ENCODE measurements at regions not wholly inside any gene's neighbourhood (a gene's known extent, or its start where the extent isn't known, plus 50 kb on each side); places are given as distances from the start of the nearest gene placed in this dataset.

- FAIRE-seq = no peak
- ChIA-PET POLR2A (interaction anchor here (0.8 to 1.4 kb wide), 2 partner anchors 9 to 11 kb away, joined by 3 to 5 read pairs; no protein-coding TSS in a partner anchor), CTCF (ENCODE audit: low intra/inter-chr PET ratio) (no interaction called here)
- Histone ChIP-seq H4K20me1 (replicated peaks; ENCODE audit: control insufficient read depth, insufficient read depth, low read length) (no peaks in the 10 kb centered on the region), H3K36me3 (ENCODE audit: control insufficient read depth, insufficient read depth, low read length) (no peaks in the 10 kb centered on the region), H3K4me2 (ENCODE audit: insufficient read depth, low read length) (no peak overlapping the region), H3K9me1 (ENCODE audit: control insufficient read depth, insufficient read depth, low read length) (no peaks in the 10 kb centered on the region), H3K27me3 (ENCODE audit: control insufficient read depth in 2 of 2, insufficient read depth in 2 of 2, low read length in 2 of 2) (peaks cover 3 to 6% of the 10 kb centered on the region in 2 experiments; a peak in 3 of 5 replicates), H3K9me3 (replicated peaks; ENCODE audit: control insufficient read depth, insufficient read depth, low read depth, low read length) (no peaks in the 10 kb centered on the region), H3K9ac (ENCODE audit: insufficient read depth in 1 of 2, low read depth in 2 of 2, low read length in 2 of 2) (no peak overlapping the region), H3K4me3 (no peak overlapping the region), H3K27ac (ENCODE audit: extremely low read depth, low read depth, low read length) (no peak overlapping the region), H2AFZ (ENCODE audit: low read depth, low read length) (no peak overlapping the region), H3K79me2 (ENCODE audit: control insufficient read depth, insufficient read depth, low read length) (no peaks in the 10 kb centered on the region), H3K4me1 (replicated peaks in 1 of 2; ENCODE audit: control insufficient read depth in 2 of 2, insufficient read depth in 2 of 2, low read length in 2 of 2) (no peaks in the 10 kb centered on the region)
- BruUV-seq (replicated peaks) = no TSS peak
- DNase-seq (ENCODE audit: extremely low read depth in 1 of 4, low spot score in 3 of 4) = no peak
- intact Hi-C loops (cut with micrococcal nuclease) = no loop called here
- ATAC-seq = no peak
- in situ Hi-C loops (cut with MboI) = no loop called here
- TF ChIP-seq ZBTB2 (IDR thresholded peaks at IDR 0.05) (no peak), ILK (tag; IDR thresholded peaks at IDR 0.05; ENCODE audit: borderline replicate concordance, low read depth) (no peak), PHTF2 (CRISPR knock-in tag; IDR thresholded peaks at IDR 0.05) (no peak), PML (IDR thresholded peaks at IDR 0.05; ENCODE audit: low read length) (no peak), ZBTB11 (CRISPR knock-in tag; IDR thresholded peaks at IDR 0.05) (no peak), CXXC5 (CRISPR knock-in tag; IDR thresholded peaks at IDR 0.05) (no peak), BRF1 (IDR thresholded peaks at IDR 0.05; ENCODE audit: borderline replicate concordance, extremely low read depth, insufficient read length) (no peak), CREB5 (CRISPR knock-in tag; IDR thresholded peaks at IDR 0.05) (no peak), SIN3B (IDR thresholded peaks at IDR 0.05; ENCODE audit: low read depth) (no peak), TFAP4 (CRISPR knock-in tag; IDR thresholded peaks at IDR 0.05; ENCODE audit: borderline replicate concordance) (no peak), NONO (IDR thresholded peaks at IDR 0.05; ENCODE audit: low read depth in 2 of 2, low read length in 1 of 2) (no peak), MAFK (IDR thresholded peaks at IDR 0.05; ENCODE audit: low read length) (no peak), ZNF431 (CRISPR knock-in tag; IDR thresholded peaks at IDR 0.05) (no peak), POLR2H (tag; IDR thresholded peaks at IDR 0.05; ENCODE audit: low read depth) (no peak), CBX2 (IDR thresholded peaks at IDR 0.05; ENCODE audit: insufficient read depth, low read length, poor library complexity, severe bottlenecking) (no peak)
These were observed 65.6 kb downstream of the COL6A6 start for GRCh38 chr3:130582457-130583153.
